ENCODE measurements at regions not wholly inside any gene's neighbourhood (a gene's known extent, or its start where the extent isn't known, plus 50 kb on each side); places are given as distances from the start of the nearest gene placed in this dataset.
"Not testable (repeated sequence)": the region's sequence is repeated elsewhere in the genome, so short reads cannot be mapped to it uniquely, and the experiment has no call there.

DNA sequence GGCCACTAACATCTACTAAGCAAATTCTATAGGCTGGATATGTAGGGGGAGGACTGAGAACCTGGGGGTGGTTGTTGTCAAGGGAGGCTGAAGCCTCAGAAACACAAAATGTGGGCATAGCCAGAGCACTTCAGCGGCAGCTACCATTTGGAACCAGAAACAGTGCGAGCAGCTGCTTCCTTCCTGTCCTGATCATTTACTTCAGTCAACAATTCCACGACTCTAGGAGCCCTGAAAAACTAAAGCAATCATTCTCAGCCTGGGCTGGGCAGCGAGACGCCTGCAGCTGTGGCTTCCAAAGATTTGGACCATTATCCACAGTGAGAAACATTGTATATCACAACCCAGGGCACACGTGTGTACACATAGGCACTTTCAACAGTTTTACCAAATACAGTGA lies 93.9 kb upstream of the WSCD1 start:
- intact Hi-C loops (cut with DNase I): no loop called here
- Histone ChIP-seq H3K27me3 (peaks cover 0 to 11% (median 0%) of the 10 kb centered on the region in 4 donors), H3K4me3 (no peak overlapping the region), H3K36me3 (no peaks in the 10 kb centered on the region), H3K27ac (replicated peaks in 1 of 4) (no peak overlapping the region), H3K4me1 (no peaks in the 10 kb centered on the region), H3K9me3 (peaks cover 0 to 20% (median 13%) of the 10 kb centered on the region in 4 donors)
- DNase-seq (ENCODE audit: extremely low spot score): peak; percentile 26
- TF ChIP-seq POLR2A (IDR thresholded peaks at IDR 0.05; ENCODE audit: low read depth) (no peak), POLR2AphosphoS5 (IDR thresholded peaks at IDR 0.05) (no peak), EP300 (IDR thresholded peaks at IDR 0.05) (no peak)
- TF ChIP-seq, protein P1, sequence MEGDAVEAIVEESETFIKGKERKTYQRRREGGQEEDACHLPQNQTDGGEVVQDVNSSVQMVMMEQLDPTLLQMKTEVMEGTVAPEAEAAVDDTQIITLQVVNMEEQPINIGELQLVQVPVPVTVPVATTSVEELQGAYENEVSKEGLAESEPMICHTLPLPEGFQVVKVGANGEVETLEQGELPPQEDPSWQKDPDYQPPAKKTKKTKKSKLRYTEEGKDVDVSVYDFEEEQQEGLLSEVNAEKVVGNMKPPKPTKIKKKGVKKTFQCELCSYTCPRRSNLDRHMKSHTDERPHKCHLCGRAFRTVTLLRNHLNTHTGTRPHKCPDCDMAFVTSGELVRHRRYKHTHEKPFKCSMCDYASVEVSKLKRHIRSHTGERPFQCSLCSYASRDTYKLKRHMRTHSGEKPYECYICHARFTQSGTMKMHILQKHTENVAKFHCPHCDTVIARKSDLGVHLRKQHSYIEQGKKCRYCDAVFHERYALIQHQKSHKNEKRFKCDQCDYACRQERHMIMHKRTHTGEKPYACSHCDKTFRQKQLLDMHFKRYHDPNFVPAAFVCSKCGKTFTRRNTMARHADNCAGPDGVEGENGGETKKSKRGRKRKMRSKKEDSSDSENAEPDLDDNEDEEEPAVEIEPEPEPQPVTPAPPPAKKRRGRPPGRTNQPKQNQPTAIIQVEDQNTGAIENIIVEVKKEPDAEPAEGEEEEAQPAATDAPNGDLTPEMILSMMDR (IDR thresholded peaks at IDR 0.05): no peak
- WGBS: 38% methylated on average over 6 of the region's 6 CpGs

DNA sequence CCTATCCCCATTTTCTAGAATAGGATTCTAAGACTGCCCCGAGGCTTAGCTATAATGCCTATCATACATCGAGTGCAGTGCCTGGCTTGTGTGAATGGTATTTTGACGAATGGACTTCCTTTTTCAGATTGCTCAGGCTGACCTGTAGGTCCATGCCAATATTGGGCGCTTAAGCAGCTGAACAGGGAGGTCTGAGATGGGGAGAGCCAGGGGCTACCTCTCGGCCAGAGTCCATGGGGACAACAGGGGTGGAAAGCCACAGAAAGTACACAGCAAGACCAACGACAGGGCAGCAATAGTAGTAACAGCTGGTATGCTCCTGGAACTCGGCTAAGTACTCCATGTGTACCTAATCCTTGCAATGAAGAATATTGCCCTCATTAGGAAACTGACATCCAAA lies 91.7 kb upstream of the WSCD1 start:
- intact Hi-C loops (cut with DNase I): no loop called here
- peaks cover 0 to 6% (median 3%) of the 10 kb centered on the region in 4 donors for H3K9me3 ChIP-seq
- H3K4me3 ChIP-seq: no peak overlapping the region
- DNase-seq (ENCODE audit: extremely low spot score): peak; percentile 91
- TF ChIP-seq, protein P1 (IDR thresholded peaks at IDR 0.05): no peak
- WGBS: 64% methylated on average over 7 of the region's 7 CpGs
- H3K36me3 ChIP-seq: no peaks in the 10 kb centered on the region
- no peak overlapping the region for H3K27ac ChIP-seq (replicated peaks in 1 of 4)
- peaks cover 0 to 11% (median 0%) of the 10 kb centered on the region in 4 donors for H3K27me3 ChIP-seq
- no peaks in the 10 kb centered on the region for H3K4me1 ChIP-seq

DNA sequence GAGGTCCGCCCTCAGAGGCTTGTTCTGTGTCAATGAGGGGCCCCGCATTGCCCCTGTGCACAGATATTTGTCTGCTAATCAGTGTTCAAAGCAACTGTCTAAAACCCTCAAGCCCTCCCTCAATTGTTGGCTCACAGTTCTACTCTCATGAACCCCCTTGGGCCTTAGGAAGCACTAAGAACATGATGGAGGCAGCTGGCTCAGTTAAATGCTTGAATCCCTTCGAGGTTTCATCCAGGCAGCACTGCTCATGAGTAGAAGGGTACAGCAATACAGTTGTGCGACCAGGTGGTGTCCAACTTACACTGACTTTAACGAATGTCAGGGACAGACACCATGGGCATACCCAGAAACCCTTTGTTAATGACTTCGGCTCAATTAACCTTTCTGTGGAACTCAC lies 89.2 kb upstream of the WSCD1 start:
- Histone ChIP-seq H3K36me3 (no peaks in the 10 kb centered on the region), H3K27ac (replicated peaks in 1 of 4) (no peak overlapping the region), H3K27me3 (peaks cover 0 to 11% (median 0%) of the 10 kb centered on the region in 4 donors), H3K4me1 (no peaks in the 10 kb centered on the region), H3K9me3 (peaks cover 0 to 4% (median 0%) of the 10 kb centered on the region in 4 donors), H3K4me3 (no peak overlapping the region)
- intact Hi-C loops (cut with DNase I): no loop called here
- WGBS: 87% methylated on average over 6 of the region's 6 CpGs
- no peak for TF ChIP-seq POLR2A (IDR thresholded peaks at IDR 0.05; ENCODE audit: low read depth)
- no peak for TF ChIP-seq EP300 (IDR thresholded peaks at IDR 0.05)
- TF ChIP-seq, protein P1 (IDR thresholded peaks at IDR 0.05): no peak
- no peak for TF ChIP-seq POLR2AphosphoS5 (IDR thresholded peaks at IDR 0.05)
- DNase-seq (ENCODE audit: extremely low spot score): no peak

DNA sequence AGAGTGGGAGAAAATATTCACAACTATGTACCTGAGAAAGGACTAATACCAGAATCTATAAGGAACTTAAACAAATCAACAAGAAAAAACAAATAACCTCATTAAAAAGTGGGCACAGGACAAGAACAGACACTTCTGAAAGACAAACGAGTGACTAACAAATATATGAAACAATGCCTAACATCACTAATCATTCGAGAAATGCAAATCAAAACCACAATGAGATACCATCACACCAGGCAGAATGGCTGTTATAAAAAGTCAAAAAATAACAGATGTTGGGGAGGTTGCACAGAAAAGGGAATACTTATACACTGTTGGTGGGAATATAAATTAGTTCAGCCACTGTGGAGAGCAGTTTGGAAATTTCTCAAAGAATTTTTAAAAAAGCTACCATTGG lies 83.5 kb upstream of the WSCD1 start:
- no peak for TF ChIP-seq POLR2A (IDR thresholded peaks at IDR 0.05; ENCODE audit: low read depth)
- TF ChIP-seq EP300 (IDR thresholded peaks at IDR 0.05): no peak
- TF ChIP-seq, protein P1 (IDR thresholded peaks at IDR 0.05): no peak
- TF ChIP-seq POLR2AphosphoS5 (IDR thresholded peaks at IDR 0.05): no peak
- intact Hi-C loops (cut with DNase I): no loop called here
- Histone ChIP-seq H3K27ac (replicated peaks in 1 of 4) (no peak overlapping the region), H3K27me3 (no peaks in the 10 kb centered on the region), H3K4me1 (no peaks in the 10 kb centered on the region), H3K9me3 (peaks cover 0 to 4% (median 0%) of the 10 kb centered on the region in 4 donors), H3K4me3 (no peak overlapping the region), H3K36me3 (no peaks in the 10 kb centered on the region)
- 89% methylated on average over 2 of the region's 2 CpGs for WGBS
- DNase-seq (ENCODE audit: extremely low spot score): no peak

DNA sequence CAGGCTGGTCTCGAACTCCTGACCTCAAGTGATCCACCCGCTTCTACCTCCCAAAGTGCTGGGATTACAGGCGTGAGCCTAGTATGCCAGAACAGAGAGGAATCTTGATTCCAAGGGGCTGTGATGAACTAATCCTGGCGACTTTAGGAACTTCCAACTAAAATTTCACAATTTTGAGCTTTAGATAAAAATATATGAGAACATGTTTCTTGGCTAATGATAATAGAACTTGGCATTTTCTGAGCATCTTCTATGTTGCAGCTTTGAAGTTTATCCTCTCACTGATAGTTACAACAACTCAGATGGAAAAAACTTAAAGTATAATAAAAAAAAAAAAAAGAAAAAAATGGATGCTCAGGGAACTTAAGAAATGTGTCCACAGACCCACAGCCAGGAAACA lies 69.8 kb upstream of the WSCD1 start:
- Histone ChIP-seq H3K4me3 (no peak overlapping the region), H3K4me1 (no peaks in the 10 kb centered on the region), H3K9me3 (no peaks in the 10 kb centered on the region), H3K27me3 (peaks cover 0 to 5% (median 0%) of the 10 kb centered on the region in 4 donors), H3K27ac (replicated peaks in 1 of 4) (no peak overlapping the region), H3K36me3 (no peaks in the 10 kb centered on the region)
- intact Hi-C loops (cut with DNase I): no loop called here
- TF ChIP-seq, protein P1 (IDR thresholded peaks at IDR 0.05): no peak
- TF ChIP-seq POLR2A (IDR thresholded peaks at IDR 0.05; ENCODE audit: low read depth): no peak
- no peak for TF ChIP-seq POLR2AphosphoS5 (IDR thresholded peaks at IDR 0.05)
- no peak for TF ChIP-seq EP300 (IDR thresholded peaks at IDR 0.05)
- DNase-seq (ENCODE audit: extremely low spot score): no peak
- WGBS: 84% methylated on average over 4 of the region's 4 CpGs

DNA sequence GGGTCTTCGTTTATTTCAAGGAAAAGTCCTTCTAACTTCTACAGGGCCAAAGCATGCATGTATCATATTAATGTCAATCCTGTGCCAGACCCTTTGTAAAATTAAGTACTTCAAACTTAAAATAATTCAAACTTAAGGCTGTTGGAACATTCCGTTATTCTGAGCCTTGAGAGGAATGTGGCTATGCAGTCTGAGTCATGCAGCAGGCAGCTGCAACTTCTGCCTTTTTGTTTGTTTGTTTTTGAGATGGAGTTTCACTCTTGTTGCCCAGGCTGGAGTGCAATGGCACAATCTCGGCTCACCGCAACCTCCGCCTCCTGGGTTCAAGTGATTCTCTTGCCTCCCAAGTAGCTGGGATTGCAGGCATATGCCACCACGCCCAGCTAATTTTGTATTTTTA lies 67.0 kb upstream of the WSCD1 start:
- intact Hi-C loops (cut with DNase I): not testable (repeated sequence)
- 74% methylated on average over 6 of the region's 6 CpGs for WGBS

More for the DNA sequence above, 67.0 kb upstream of the WSCD1 start:
- not testable (repeated sequence) for H3K9me3 ChIP-seq; H3K4me3 ChIP-seq; H3K27ac ChIP-seq (replicated peaks in 1 of 4); H3K4me1 ChIP-seq; DNase-seq (ENCODE audit: extremely low spot score); H3K27me3 ChIP-seq; H3K36me3 ChIP-seq

Data from esophagus muscularis mucosa (tissue), 4 donors.